ENCODE measurements at regions not wholly inside any gene's neighbourhood (a gene's known extent, or its start where the extent isn't known, plus 50 kb on each side); places are given as distances from the start of the nearest gene placed in this dataset.

DNA sequence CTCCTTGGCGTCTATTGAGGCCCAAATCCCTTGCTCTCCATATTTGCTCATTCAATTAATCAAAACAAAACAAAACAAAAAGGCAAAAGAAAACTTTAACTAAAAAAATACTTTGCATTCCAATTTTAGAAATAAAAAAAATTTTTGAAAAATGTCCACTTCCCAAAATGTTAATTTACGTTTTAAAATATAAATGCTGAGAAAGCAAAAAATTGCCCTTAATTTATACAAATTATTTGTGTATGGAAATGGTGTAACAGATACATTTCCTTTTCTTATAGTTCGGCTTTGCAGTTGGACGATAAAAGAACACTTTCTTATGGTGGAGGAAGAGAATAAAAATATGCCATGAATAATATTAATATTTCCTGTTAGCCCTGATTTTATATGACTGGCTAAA is 652.8 kb upstream of the PFKP start:
- no peak overlapping the region for H3T11ph ChIP-seq (ENCODE audit: low read length)
- no peaks in the 10 kb centered on the region for H3K27me3 ChIP-seq (ENCODE audit: insufficient read depth, low read length)

More for the DNA sequence above, 652.8 kb upstream of the PFKP start:
- H3K23ac ChIP-seq (ENCODE audit: insufficient read length, low read depth, low read length), result no peak overlapping the region
- no peak overlapping the region for H2AFZ ChIP-seq (ENCODE audit: low read length)
- H2BK20ac ChIP-seq (ENCODE audit: low read depth, low read length, poor library complexity, severe bottlenecking), result no peak overlapping the region
- H2BK15ac ChIP-seq (ENCODE audit: low read depth, low read length), result no peak overlapping the region
- Mint-ChIP-seq H3K36me3 (ENCODE audit: insufficient read depth in 1 of 3, low read depth in 3 of 3) (no peaks in the 10 kb centered on the region), H3K4me1 (0 out of 4 replicates have a peak, but pooled peaks cover 4% of the 10 kb centered on the region in 2 experiments), H3K27ac (no peak overlapping the region), H3K9me3 (no peaks in the 10 kb centered on the region; a peak in 1 of 5 replicates), H3K27me3 (ENCODE audit: low read depth) (no peaks in the 10 kb centered on the region), H3K4me3 (no peak overlapping the region)
- no peak overlapping the region for H3K18ac ChIP-seq (ENCODE audit: insufficient read length, low read depth, low read length)
- no peak overlapping the region for H4K8ac ChIP-seq (replicated peaks; ENCODE audit: insufficient read length, low read depth, low read length)
- TF ChIP-seq, protein P1, sequence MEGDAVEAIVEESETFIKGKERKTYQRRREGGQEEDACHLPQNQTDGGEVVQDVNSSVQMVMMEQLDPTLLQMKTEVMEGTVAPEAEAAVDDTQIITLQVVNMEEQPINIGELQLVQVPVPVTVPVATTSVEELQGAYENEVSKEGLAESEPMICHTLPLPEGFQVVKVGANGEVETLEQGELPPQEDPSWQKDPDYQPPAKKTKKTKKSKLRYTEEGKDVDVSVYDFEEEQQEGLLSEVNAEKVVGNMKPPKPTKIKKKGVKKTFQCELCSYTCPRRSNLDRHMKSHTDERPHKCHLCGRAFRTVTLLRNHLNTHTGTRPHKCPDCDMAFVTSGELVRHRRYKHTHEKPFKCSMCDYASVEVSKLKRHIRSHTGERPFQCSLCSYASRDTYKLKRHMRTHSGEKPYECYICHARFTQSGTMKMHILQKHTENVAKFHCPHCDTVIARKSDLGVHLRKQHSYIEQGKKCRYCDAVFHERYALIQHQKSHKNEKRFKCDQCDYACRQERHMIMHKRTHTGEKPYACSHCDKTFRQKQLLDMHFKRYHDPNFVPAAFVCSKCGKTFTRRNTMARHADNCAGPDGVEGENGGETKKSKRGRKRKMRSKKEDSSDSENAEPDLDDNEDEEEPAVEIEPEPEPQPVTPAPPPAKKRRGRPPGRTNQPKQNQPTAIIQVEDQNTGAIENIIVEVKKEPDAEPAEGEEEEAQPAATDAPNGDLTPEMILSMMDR (conservative IDR thresholded peaks at IDR 0.05), result no peak
- no peak overlapping the region for H3K27ac ChIP-seq (ENCODE audit: insufficient read length, low read depth, low read length)
- H3K23me2 ChIP-seq (ENCODE audit: insufficient read length, low read depth, low read length, poor library complexity, severe bottlenecking), result no peaks in the 10 kb centered on the region
- no peak overlapping the region for H3K4me2 ChIP-seq (ENCODE audit: insufficient read depth, insufficient read length, low read length)
- no peaks in the 10 kb centered on the region; the same call in 1 of the 2 replicates for H3K79me2 ChIP-seq (ENCODE audit: insufficient read depth, low read length)
- no peak overlapping the region for H3K4ac ChIP-seq (ENCODE audit: low read depth, low read length)
- no CpG with 5 or more reads among the region's 4 CpGs for WGBS (ENCODE audit: extremely low coverage, insufficient read length, low lambda C conversion rate)
- DNase-seq, result no peak
- no peak overlapping the region for H2BK5ac ChIP-seq (ENCODE audit: insufficient read length, low read length)
- no peak overlapping the region for H2AK5ac ChIP-seq (ENCODE audit: insufficient read length, low read length)
- no peaks in the 10 kb centered on the region for H3K79me1 ChIP-seq (ENCODE audit: insufficient read depth, low read depth, low read length, poor library complexity, severe bottlenecking)
- no peak overlapping the region for H4K91ac ChIP-seq (ENCODE audit: insufficient read length, low read depth, low read length)
- H3K14ac ChIP-seq (ENCODE audit: insufficient read depth, low read length), result no peak overlapping the region
- H4K20me1 ChIP-seq (ENCODE audit: control insufficient read depth, insufficient read depth, insufficient read length), result no peaks in the 10 kb centered on the region
- no peaks in the 10 kb centered on the region for H3K4me1 ChIP-seq (ENCODE audit: insufficient read depth, low read length)
- no peaks in the 10 kb centered on the region for H3K9me3 ChIP-seq (ENCODE audit: control insufficient read depth, low read depth, low read length)
- no peak overlapping the region for H3K56ac ChIP-seq (ENCODE audit: insufficient read length, low read depth, low read length)
- no peak overlapping the region for H3K9ac ChIP-seq (ENCODE audit: extremely low read depth, insufficient read length, low read length)
- no peak overlapping the region for H4K5ac ChIP-seq (ENCODE audit: insufficient read length, low read depth, low read length)
- no peak overlapping the region for H2BK12ac ChIP-seq (ENCODE audit: insufficient read length, low read depth, low read length)
- H2BK120ac ChIP-seq (ENCODE audit: low read depth, low read length, poor library complexity, severe bottlenecking), result no peak overlapping the region
